Peyer's patch (tissue), 4 donors: ENCODE measurements at regions not wholly inside any gene's neighbourhood (a gene's known extent, or its start where the extent isn't known, plus 50 kb on each side); places are given as distances from the start of the nearest gene placed in this dataset.

Source experiments
- DNase-seq, 3 donors: peaks; one replicate each; pipeline ENCODE4 v3.0.0-alpha.2; 2017 to 2019
- H3K27ac ChIP-seq, 4 donors: fragments of 200-600 bp; sonication (generic); one replicate each; pipeline ENCODE4 v1.5.1; 2016 to 2019
- H3K27me3 ChIP-seq, 2 donors: fragments of 200-600 bp; sonication (generic); one replicate each; pipeline ENCODE4 v1.5.1; 2019
- H3K36me3 ChIP-seq, 3 donors: fragments of 200-600 bp; sonication (generic); one replicate each; pipeline ENCODE4 v1.5.1; 2016 to 2019
- H3K4me1 ChIP-seq, 4 donors: fragments of 200-600 bp; sonication (generic); one replicate each; pipeline ENCODE4 v1.5.1; 2016 to 2019
- H3K4me3 ChIP-seq, 4 donors: fragments of 200-600 bp; sonication (generic); 1 replicate in 3 of 4; 2 replicates in 1 of 4; pipeline ENCODE4 v1.5.1; 2016 to 2019; ENCODE audit warnings: mild to moderate bottlenecking in 1 of 4
- H3K9me3 ChIP-seq, 4 donors: fragments of 200-600 bp; sonication (generic); one replicate each; pipeline ENCODE4 v1.5.1; 2016 to 2019; ENCODE audit warnings: mild to moderate bottlenecking in 1 of 4
- POLR2A ChIP-seq, 2 donors: fragments of 450-650 bp; IDR thresholded peaks; one replicate each; pipeline ENCODE4 v1.5.1; 2017; ENCODE audit warnings: antibody characterized with exemption in 2 of 2, mild to moderate bottlenecking in 2 of 2, moderate library complexity in 2 of 2
- TF ChIP-seq, protein P1 (sequence below), 6 experiments: fragments of 450-650 bp in 4 of 6; fragments of 200-600 bp in 2 of 6; sonication (generic) in 1 of 6; IDR thresholded peaks; one replicate each; pipeline ENCODE4 v1.5.1; 2017 to 2019; ENCODE audit warnings: antibody characterized with exemption in 6 of 6, mild to moderate bottlenecking in 3 of 6, moderate library complexity in 1 of 6

- no peaks in the 10 kb centered on the region for H3K27me3 ChIP-seq
- no peak for DNase-seq
- TF ChIP-seq, protein P1, sequence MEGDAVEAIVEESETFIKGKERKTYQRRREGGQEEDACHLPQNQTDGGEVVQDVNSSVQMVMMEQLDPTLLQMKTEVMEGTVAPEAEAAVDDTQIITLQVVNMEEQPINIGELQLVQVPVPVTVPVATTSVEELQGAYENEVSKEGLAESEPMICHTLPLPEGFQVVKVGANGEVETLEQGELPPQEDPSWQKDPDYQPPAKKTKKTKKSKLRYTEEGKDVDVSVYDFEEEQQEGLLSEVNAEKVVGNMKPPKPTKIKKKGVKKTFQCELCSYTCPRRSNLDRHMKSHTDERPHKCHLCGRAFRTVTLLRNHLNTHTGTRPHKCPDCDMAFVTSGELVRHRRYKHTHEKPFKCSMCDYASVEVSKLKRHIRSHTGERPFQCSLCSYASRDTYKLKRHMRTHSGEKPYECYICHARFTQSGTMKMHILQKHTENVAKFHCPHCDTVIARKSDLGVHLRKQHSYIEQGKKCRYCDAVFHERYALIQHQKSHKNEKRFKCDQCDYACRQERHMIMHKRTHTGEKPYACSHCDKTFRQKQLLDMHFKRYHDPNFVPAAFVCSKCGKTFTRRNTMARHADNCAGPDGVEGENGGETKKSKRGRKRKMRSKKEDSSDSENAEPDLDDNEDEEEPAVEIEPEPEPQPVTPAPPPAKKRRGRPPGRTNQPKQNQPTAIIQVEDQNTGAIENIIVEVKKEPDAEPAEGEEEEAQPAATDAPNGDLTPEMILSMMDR (IDR thresholded peaks at IDR 0.05), result no peak
- no peaks in the 10 kb centered on the region for H3K36me3 ChIP-seq
- peaks cover 0 to 21% (median 18%) of the 10 kb centered on the region in 4 donors for H3K4me1 ChIP-seq
- peak overlapping the region in 1 of 4 donors; percentile 25 for H3K27ac ChIP-seq
- no peak overlapping the region for H3K4me3 ChIP-seq
- H3K9me3 ChIP-seq, result no peaks in the 10 kb centered on the region
These were observed 61.7 kb upstream of the ECHDC3 start for GRCh38 chr10:11680496-11680895.

DNA sequence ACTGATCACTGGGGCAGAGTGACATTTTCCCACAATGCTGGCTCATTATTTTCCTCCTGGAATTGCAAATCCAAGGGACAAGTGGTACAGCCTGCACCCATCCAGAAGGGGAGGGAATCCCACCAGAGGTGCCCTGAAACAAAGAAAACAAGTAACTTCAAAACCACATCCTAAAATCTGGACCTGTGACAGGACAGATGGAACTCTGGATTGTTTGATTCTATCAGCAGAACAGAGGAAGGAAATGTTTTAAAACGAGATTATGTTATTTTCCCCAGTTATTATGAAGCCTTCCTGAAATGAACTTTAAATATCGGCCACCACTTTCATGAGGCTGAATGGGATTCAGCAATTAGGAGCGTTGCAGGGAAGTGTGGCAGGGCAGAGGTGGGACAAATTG, 62.2 kb upstream of the ECHDC3 start:
- Histone ChIP-seq H3K27me3 (no peaks in the 10 kb centered on the region), H3K36me3 (no peaks in the 10 kb centered on the region), H3K4me3 (no peak overlapping the region), H3K9me3 (no peaks in the 10 kb centered on the region), H3K27ac (peak overlapping the region in 1 of 4 donors; percentile 7), H3K4me1 (peaks cover 0 to 21% (median 13%) of the 10 kb centered on the region in 4 donors)
- DNase-seq, result no peak
- TF ChIP-seq POLR2A (IDR thresholded peaks at IDR 0.05), result no peak
- TF ChIP-seq, protein P1 (IDR thresholded peaks at IDR 0.05), result no peak

- Histone ChIP-seq H3K36me3 (no peaks in the 10 kb centered on the region), H3K4me1 (peaks cover 0 to 14% (median 4%) of the 10 kb centered on the region in 4 donors), H3K9me3 (no peaks in the 10 kb centered on the region), H3K27me3 (no peaks in the 10 kb centered on the region), H3K4me3 (no peak overlapping the region), H3K27ac (peak overlapping the region in 1 of 4 donors; percentile 56)
- peak in 2 of 3 donors; percentile 81 to 88 for DNase-seq
- TF ChIP-seq, protein P1 (IDR thresholded peaks at IDR 0.05), result no peak
- TF ChIP-seq POLR2A (IDR thresholded peaks at IDR 0.05), result no peak
These were observed 63.9 kb upstream of the ECHDC3 start for GRCh38 chr10:11678074-11678793.

DNA sequence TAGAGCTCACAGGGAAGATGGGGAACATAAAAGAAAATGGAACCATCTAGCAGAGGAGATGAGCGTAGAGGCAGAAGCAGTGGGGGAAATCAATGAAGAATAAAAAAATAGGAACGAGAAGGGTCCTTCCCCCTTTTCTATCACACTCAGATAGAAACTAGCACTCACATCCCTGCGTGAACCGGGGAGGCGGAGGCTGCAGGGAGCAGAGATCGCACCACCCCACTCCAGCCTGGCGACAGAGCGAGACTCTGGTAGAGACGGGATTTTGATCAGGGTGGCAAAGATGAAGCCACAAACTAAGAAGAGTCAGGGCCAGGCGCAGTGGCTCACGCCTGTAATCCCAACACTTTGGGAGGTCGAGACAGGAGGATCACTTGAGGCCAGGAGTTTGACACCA, 64.7 kb upstream of the ECHDC3 start:
- Histone ChIP-seq H3K27me3 (no peaks in the 10 kb centered on the region), H3K27ac (peak overlapping the region in 1 of 4 donors; percentile 56), H3K4me1 (peaks cover 0 to 9% (median 3%) of the 10 kb centered on the region in 4 donors), H3K4me3 (no peak overlapping the region), H3K9me3 (no peaks in the 10 kb centered on the region), H3K36me3 (no peaks in the 10 kb centered on the region)
- TF ChIP-seq POLR2A (IDR thresholded peaks at IDR 0.05), result no peak
- TF ChIP-seq, protein P1 (IDR thresholded peaks at IDR 0.05), result no peak
- no peak for DNase-seq

DNA sequence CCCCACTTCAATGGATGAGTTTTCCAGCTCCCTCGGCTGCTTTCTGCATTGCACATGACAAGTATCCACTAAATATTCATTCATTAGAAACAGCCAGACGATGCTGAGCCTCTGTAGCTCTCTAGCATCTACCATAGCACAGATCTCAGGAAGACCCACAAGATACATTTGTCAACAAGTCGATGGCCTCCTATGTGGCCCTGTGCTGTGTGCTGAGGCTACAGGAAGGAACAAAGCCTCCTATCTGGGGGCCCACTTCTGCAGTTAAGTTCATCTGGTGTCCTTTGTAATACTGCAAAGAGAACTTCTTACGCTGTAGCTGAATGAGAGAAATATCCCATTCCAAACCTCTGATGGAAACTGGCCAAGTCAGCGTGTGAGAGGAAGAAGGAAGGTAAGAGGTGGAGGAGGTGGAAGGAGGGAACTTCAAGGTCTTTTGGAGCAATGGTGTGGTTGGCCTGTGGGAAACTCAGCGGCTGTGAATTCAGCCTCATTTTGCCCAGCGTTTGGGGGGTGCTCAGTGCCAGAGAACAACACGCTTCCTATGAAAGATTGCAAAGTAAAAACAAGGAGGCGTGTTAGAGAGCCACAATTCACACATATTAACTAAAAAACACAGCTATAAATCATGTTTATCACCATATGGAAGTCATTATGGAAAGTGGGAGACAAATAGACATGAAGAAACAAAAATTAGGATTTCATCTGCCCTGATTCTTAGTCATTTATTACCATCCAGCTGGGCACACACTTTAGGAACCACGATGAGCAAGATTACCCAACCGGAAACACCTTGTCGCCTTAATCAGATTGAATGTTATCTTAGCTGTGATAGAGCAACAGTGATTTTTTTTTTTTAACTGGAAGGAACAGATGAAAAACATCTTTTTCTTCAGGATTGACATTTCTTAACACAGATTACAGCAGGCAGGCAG, 62.2 kb upstream of the USP6NL start:
- no peak for TF ChIP-seq POLR2A (IDR thresholded peaks at IDR 0.05)
- TF ChIP-seq, protein P1 (IDR thresholded peaks at IDR 0.05), result no peak
- no peak for DNase-seq
- H3K4me1 ChIP-seq, result peaks cover 0 to 10% (median 0%) of the 10 kb centered on the region in 4 donors
- no peaks in the 10 kb centered on the region for H3K9me3 ChIP-seq
- no peaks in the 10 kb centered on the region for H3K27me3 ChIP-seq
- H3K36me3 ChIP-seq, result no peaks in the 10 kb centered on the region
- peak overlapping the region in 1 of 4 donors; percentile 43 for H3K27ac ChIP-seq
- no peak overlapping the region for H3K4me3 ChIP-seq
